ENCODE measurements at regions not wholly inside any gene's neighbourhood (a gene's known extent, or its start where the extent isn't known, plus 50 kb on each side); places are given as distances from the start of the nearest gene placed in this dataset.

DNA sequence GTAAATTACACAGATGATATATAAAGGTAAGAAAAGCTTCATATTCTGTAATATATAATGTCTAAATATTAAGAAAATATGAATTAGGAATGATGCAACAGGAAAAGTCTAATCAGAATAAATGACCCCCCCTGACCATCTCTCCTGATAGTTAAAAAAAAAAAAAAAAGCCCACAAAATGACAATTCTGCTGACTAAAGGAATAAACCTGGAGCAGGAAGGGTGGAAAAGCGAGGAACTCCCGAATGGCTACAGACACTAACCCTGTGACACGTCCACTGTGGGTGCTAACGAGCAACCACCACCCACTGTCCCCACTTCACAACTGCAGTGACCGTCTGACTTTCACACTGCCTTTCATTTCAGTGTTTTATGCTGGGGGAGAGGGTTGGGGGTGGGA lies 67.6 kb upstream of the FOXQ1 start:
- Histone ChIP-seq H3K9me3 (replicated peaks) (peaks cover 4% of the 10 kb centered on the region), H3K36me3 (no peaks in the 10 kb centered on the region), H3K4me3 (no peak overlapping the region), H3K4me1 (no peaks in the 10 kb centered on the region), H3K27ac (replicated peaks) (no peak overlapping the region), H3K27me3 (ENCODE audit: low read depth) (peaks cover 64% of the 10 kb centered on the region)
- intact Hi-C loops (cut with micrococcal nuclease): no loop called here
- TF ChIP-seq, protein P1, sequence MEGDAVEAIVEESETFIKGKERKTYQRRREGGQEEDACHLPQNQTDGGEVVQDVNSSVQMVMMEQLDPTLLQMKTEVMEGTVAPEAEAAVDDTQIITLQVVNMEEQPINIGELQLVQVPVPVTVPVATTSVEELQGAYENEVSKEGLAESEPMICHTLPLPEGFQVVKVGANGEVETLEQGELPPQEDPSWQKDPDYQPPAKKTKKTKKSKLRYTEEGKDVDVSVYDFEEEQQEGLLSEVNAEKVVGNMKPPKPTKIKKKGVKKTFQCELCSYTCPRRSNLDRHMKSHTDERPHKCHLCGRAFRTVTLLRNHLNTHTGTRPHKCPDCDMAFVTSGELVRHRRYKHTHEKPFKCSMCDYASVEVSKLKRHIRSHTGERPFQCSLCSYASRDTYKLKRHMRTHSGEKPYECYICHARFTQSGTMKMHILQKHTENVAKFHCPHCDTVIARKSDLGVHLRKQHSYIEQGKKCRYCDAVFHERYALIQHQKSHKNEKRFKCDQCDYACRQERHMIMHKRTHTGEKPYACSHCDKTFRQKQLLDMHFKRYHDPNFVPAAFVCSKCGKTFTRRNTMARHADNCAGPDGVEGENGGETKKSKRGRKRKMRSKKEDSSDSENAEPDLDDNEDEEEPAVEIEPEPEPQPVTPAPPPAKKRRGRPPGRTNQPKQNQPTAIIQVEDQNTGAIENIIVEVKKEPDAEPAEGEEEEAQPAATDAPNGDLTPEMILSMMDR (IDR thresholded peaks at IDR 0.05; ENCODE audit: borderline replicate concordance): no peak
- no peak for DNase-seq

- Histone ChIP-seq H3K4me1 (no peaks in the 10 kb centered on the region), H3K4me3 (no peak overlapping the region), H3K9me3 (replicated peaks) (no peaks in the 10 kb centered on the region), H3K27me3 (ENCODE audit: low read depth) (peaks cover 75% of the 10 kb centered on the region), H3K36me3 (no peaks in the 10 kb centered on the region), H3K27ac (replicated peaks) (no peak overlapping the region)
- TF ChIP-seq, protein P1 (IDR thresholded peaks at IDR 0.05; ENCODE audit: borderline replicate concordance): no peak
- no peak for DNase-seq
- intact Hi-C loops (cut with micrococcal nuclease): no loop called here
Measured at GRCh38 chr6:1242446-1242845, 69.5 kb upstream of the FOXQ1 start.

GRCh38 chr6:1242021-1242420 lies 69.9 kb upstream of the FOXQ1 start:
- Histone ChIP-seq H3K4me1 (no peaks in the 10 kb centered on the region), H3K9me3 (replicated peaks) (no peaks in the 10 kb centered on the region), H3K27ac (replicated peaks) (no peak overlapping the region), H3K27me3 (ENCODE audit: low read depth) (peaks cover 79% of the 10 kb centered on the region), H3K36me3 (no peaks in the 10 kb centered on the region), H3K4me3 (no peak overlapping the region)
- intact Hi-C loops (cut with micrococcal nuclease): no loop called here
- no peak for DNase-seq
- TF ChIP-seq, protein P1 (IDR thresholded peaks at IDR 0.05; ENCODE audit: borderline replicate concordance): no peak

- no peak for DNase-seq
- TF ChIP-seq, protein P1 (IDR thresholded peaks at IDR 0.05; ENCODE audit: borderline replicate concordance): no peak
- Histone ChIP-seq H3K27ac (replicated peaks) (no peak overlapping the region), H3K4me3 (no peak overlapping the region), H3K36me3 (no peaks in the 10 kb centered on the region), H3K4me1 (no peaks in the 10 kb centered on the region), H3K27me3 (ENCODE audit: low read depth) (peaks cover 80% of the 10 kb centered on the region), H3K9me3 (replicated peaks) (no peaks in the 10 kb centered on the region)
- intact Hi-C loops (cut with micrococcal nuclease): no loop called here
Measured at GRCh38 chr6:1240766-1241318, 71.1 kb upstream of the FOXQ1 start.

- Histone ChIP-seq H3K27me3 (ENCODE audit: low read depth) (peaks cover 78% of the 10 kb centered on the region), H3K4me1 (no peaks in the 10 kb centered on the region), H3K27ac (replicated peaks) (no peak overlapping the region), H3K4me3 (no peak overlapping the region), H3K9me3 (replicated peaks) (no peaks in the 10 kb centered on the region), H3K36me3 (no peaks in the 10 kb centered on the region)
- no peak for DNase-seq
- TF ChIP-seq, protein P1 (IDR thresholded peaks at IDR 0.05; ENCODE audit: borderline replicate concordance): no peak
- intact Hi-C loops (cut with micrococcal nuclease): no loop called here
Measured at GRCh38 chr6:1239805-1240204, 72.1 kb upstream of the FOXQ1 start.

Data from left ventricle myocardium inferior (tissue), 1 donor.